ENCODE measurements at regions not wholly inside any gene's neighbourhood (a gene's known extent, or its start where the extent isn't known, plus 50 kb on each side); places are given as distances from the start of the nearest gene placed in this dataset.

- H3K4me1 Mint-ChIP-seq: peaks cover 66% of the 10 kb centered on the region
- CTCF ChIA-PET: interaction anchor here (0.6 kb wide), 2 partner anchors 335 to 635 kb away, joined by 3 to 6 read pairs; no protein-coding TSS in a partner anchor
- Histone ChIP-seq H3K4me3 (ENCODE audit: control extremely low read depth in 1 of 5, extremely low read depth in 1 of 5, insufficient read depth in 1 of 5, low read depth in 2 of 5, low read length in 4 of 5) (peak overlapping the region in 4 of 5 experiments; percentile 15 to 33 (median 26)), H3K4me2 (replicated peaks; ENCODE audit: low read depth, low read length, poor library complexity, severe bottlenecking) (peak overlapping the region; percentile 66), H3K9ac (ENCODE audit: low read length) (peak overlapping the region; percentile 55), H3K27ac (ENCODE audit: low read length in 2 of 2) (peak overlapping the region; percentile 62 to 94), H3K36me3 (replicated peaks in 1 of 2; ENCODE audit: control extremely low read depth in 1 of 2, control insufficient read depth in 1 of 2, extremely low read depth in 1 of 2, insufficient read depth in 2 of 2, low read length in 1 of 2) (no peaks in the 10 kb centered on the region), H2AFZ (ENCODE audit: insufficient read depth, low read depth, low read length, poor library complexity, severe bottlenecking) (no peak overlapping the region), H3K9me3 (ENCODE audit: control extremely low read depth in 1 of 3, control insufficient read depth in 2 of 3, insufficient read depth in 1 of 3, low read length in 2 of 3) (no peaks in the 10 kb centered on the region), H3K79me2 (ENCODE audit: control insufficient read depth, insufficient read depth, low read length) (no peaks in the 10 kb centered on the region), H3K27me3 (replicated peaks in 1 of 4; ENCODE audit: control extremely low read depth in 1 of 4, control insufficient read depth in 3 of 4, insufficient read depth in 4 of 4, low read length in 3 of 4) (no peaks in the 10 kb centered on the region), H4K20me1 (ENCODE audit: control insufficient read depth, insufficient read depth, low read length, poor library complexity, severe bottlenecking) (no peaks in the 10 kb centered on the region), H3K4me1 (ENCODE audit: control insufficient read depth in 2 of 2, insufficient read depth in 2 of 2, low read length in 2 of 2) (peaks cover 34 to 51% of the 10 kb centered on the region in 2 donors)
- ATAC-seq (ENCODE audit: low read depth): peak; percentile 87
- TF ChIP-seq EZH2 (IDR thresholded peaks at IDR 0.05; ENCODE audit: borderline replicate concordance, insufficient read depth, low read depth, low read length, poor library complexity, severe bottlenecking) (no peak), CTCF (IDR thresholded peaks at IDR 0.05) (no peak)
- POLR2A ChIA-PET: no interaction called here
- H3K9me3 Mint-ChIP-seq (ENCODE audit: insufficient read depth): no peaks in the 10 kb centered on the region
- WGBS (ENCODE audit: insufficient coverage): 0% methylated on average over 1 of the region's 1 CpG
- DNase-seq: peak; percentile 76
- peak overlapping the region; percentile 79 for H3K4me3 Mint-ChIP-seq
- no peaks in the 10 kb centered on the region for H3K27me3 Mint-ChIP-seq
- peak overlapping the region; percentile 85 for H3K27ac Mint-ChIP-seq
- intact Hi-C loops (cut with micrococcal nuclease): no loop called here
Observed at GRCh38 chr14:49019467-49020115, 566.6 kb downstream of the RPS29 start.

DNA sequence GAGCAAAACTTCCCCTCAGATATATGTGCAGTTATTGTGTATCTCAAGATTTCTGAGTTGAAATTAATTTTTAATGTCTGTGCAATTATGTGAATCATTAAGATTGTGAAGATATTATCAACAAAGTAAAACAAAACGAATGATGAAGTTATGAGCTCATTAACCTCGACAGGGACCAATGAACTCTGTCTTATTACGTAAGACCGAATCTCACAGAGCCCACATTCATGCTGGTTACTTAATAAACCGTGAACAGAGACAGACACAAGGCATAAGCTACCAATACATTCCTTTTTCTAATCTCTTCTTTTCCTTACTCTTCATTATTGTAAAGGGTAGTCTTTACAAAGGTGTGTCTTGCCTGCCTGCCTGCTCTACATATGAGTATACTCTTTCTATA lies 568.7 kb downstream of the RPS29 start:
- H3K27ac ChIP-seq (ENCODE audit: low read length in 2 of 2): peak overlapping the region in 1 of 2 donors; percentile 94

More for the DNA sequence above, 568.7 kb downstream of the RPS29 start:
- H3K4me3 Mint-ChIP-seq: peak overlapping the region; percentile 45
- POLR2A ChIA-PET: no interaction called here
- TF ChIP-seq EZH2 (IDR thresholded peaks at IDR 0.05; ENCODE audit: borderline replicate concordance, insufficient read depth, low read depth, low read length, poor library complexity, severe bottlenecking): no peak
- no peak for TF ChIP-seq CTCF (IDR thresholded peaks at IDR 0.05)
- no peaks in the 10 kb centered on the region for H3K9me3 Mint-ChIP-seq (ENCODE audit: insufficient read depth)
- CTCF ChIA-PET: no interaction called here
- H3K9me3 ChIP-seq (ENCODE audit: control extremely low read depth in 1 of 3, control insufficient read depth in 2 of 3, insufficient read depth in 1 of 3, low read length in 2 of 3): no peaks in the 10 kb centered on the region
- H3K27ac Mint-ChIP-seq: peak overlapping the region; percentile 12
- DNase-seq (peak; percentile 29), ATAC-seq (ENCODE audit: low read depth) (no peak)
- WGBS (ENCODE audit: insufficient coverage): 42% methylated on average over 3 of the region's 5 CpGs
- H3K4me2 ChIP-seq (replicated peaks; ENCODE audit: low read depth, low read length, poor library complexity, severe bottlenecking): no peak overlapping the region
- no peaks in the 10 kb centered on the region for H4K20me1 ChIP-seq (ENCODE audit: control insufficient read depth, insufficient read depth, low read length, poor library complexity, severe bottlenecking)
- no peaks in the 10 kb centered on the region for H3K36me3 ChIP-seq (replicated peaks in 1 of 2; ENCODE audit: control extremely low read depth in 1 of 2, control insufficient read depth in 1 of 2, extremely low read depth in 1 of 2, insufficient read depth in 2 of 2, low read length in 1 of 2)
- H3K27me3 ChIP-seq (replicated peaks in 1 of 4; ENCODE audit: control extremely low read depth in 1 of 4, control insufficient read depth in 3 of 4, insufficient read depth in 4 of 4, low read length in 3 of 4): no peaks in the 10 kb centered on the region
- H3K4me3 ChIP-seq (ENCODE audit: control extremely low read depth in 1 of 5, extremely low read depth in 1 of 5, insufficient read depth in 1 of 5, low read depth in 2 of 5, low read length in 4 of 5): no peak overlapping the region
- no peaks in the 10 kb centered on the region for H3K27me3 Mint-ChIP-seq
- H3K9ac ChIP-seq (ENCODE audit: low read length): no peak overlapping the region
- intact Hi-C loops (cut with micrococcal nuclease): no loop called here
- H3K79me2 ChIP-seq (ENCODE audit: control insufficient read depth, insufficient read depth, low read length): no peaks in the 10 kb centered on the region
- H3K4me1 ChIP-seq (ENCODE audit: control insufficient read depth in 2 of 2, insufficient read depth in 2 of 2, low read length in 2 of 2): peaks cover 34 to 51% of the 10 kb centered on the region in 2 donors
- H2AFZ ChIP-seq (ENCODE audit: insufficient read depth, low read depth, low read length, poor library complexity, severe bottlenecking): no peak overlapping the region
- peaks cover 54% of the 10 kb centered on the region for H3K4me1 Mint-ChIP-seq
